ENCODE measurements at regions not wholly inside any gene's neighbourhood (a gene's known extent, or its start where the extent isn't known, plus 50 kb on each side); places are given as distances from the start of the nearest gene placed in this dataset.
"Not testable (repeated sequence)": the region's sequence is repeated elsewhere in the genome, so short reads cannot be mapped to it uniquely, and the experiment has no call there.

DNA sequence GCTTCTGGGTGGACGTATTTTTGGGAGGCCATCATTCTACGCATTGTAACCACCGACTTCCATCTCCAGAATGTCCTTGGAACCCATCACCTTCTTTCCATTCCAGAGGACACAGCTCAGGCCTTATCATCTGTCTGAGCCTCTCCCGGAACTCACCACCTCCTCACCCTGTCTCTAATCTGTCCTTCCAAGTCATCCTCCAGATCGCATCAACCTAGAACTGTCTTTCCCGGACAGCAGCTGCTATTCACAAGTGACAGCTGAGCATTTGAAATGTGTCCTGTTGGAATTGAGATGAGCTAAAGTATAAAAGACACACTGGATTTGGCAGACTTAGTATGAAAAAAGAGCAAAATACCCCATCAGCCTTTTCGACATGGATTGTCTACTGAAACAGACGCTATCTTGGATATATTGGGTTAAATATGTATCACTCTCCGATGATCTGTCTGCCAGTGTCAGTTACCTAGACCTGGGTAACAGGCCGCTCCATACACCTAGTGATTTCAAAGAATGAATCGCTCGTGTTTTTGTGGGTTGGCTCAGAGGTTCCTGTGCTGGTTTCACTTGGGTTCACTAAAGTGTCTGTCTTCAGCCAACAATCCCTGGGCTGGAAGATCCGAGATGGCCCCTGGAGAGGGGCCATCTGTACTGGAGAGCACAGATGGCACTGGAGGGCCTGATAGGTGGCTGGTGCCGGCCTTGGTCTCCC, 104.4 kb upstream of the RFLNA start:
- DNase-seq: no peak

DNA sequence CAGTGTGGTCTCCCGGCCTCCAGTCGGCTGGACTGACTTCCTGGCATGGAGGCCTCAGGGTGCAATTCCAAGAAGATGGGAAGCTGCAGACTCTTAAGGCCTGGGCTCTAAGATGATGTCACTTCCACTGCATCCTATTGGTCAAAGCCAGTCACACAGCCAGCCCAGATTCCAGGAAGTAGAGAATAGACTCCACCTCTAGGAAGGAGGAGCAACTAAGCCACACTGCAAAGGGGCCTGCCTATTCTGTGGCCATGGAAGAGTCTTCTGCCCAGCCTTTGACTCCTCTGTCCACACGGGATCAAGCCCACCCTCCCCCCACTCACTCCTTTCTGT, 103.9 kb upstream of the RFLNA start:
- DNase-seq: no peak

DNA sequence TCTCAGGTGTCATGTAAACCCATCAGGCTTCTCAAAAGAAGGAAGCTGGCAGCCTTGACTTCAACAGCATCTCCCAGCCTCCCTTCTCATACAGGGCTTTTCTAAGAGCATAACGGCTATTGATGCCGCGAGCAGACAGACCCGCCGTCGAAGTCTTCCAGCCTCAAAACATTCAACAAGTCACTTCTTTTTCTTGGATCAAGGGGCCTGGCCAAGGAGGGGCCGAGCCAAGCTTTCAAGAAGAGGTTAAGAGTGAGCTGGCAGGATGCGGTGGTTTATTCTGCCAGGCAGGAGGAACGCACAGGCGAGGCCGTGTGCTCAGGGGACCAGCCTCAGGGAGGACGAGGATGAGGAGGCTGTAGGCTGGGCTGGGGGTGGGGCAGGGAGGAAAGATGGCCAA, 102.9 kb upstream of the RFLNA start:
- DNase-seq: no peak

DNA sequence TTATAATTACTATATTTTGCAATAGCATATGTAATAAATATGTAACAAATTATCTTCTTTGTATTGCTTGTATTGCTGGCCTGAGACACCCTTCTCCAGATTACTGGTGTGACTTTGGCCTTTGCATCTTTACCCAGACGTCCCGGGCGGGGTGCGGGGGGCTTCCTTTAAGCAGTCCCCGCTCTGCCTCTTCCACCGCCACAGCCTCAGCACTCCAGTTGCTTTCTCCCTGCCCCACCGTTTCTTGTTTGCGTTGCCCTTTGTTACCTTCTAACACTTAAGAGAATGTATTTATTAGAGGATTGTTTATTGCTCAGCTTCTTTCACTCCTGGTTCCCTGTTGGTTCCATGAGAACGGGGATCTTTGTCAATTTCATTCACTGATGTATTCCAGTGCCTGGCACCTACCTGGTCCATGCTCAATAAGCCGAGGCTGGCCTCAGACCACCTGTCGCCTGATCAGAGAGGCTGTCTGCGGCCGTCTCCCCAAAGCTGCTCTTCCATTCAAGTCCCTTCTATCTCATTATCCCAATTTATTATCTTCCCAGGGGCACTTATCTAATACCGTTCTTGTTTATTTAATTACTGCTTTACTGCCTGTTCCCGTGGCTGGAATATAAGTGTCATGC, 100.5 kb upstream of the RFLNA start:
- DNase-seq: no peak

DNA sequence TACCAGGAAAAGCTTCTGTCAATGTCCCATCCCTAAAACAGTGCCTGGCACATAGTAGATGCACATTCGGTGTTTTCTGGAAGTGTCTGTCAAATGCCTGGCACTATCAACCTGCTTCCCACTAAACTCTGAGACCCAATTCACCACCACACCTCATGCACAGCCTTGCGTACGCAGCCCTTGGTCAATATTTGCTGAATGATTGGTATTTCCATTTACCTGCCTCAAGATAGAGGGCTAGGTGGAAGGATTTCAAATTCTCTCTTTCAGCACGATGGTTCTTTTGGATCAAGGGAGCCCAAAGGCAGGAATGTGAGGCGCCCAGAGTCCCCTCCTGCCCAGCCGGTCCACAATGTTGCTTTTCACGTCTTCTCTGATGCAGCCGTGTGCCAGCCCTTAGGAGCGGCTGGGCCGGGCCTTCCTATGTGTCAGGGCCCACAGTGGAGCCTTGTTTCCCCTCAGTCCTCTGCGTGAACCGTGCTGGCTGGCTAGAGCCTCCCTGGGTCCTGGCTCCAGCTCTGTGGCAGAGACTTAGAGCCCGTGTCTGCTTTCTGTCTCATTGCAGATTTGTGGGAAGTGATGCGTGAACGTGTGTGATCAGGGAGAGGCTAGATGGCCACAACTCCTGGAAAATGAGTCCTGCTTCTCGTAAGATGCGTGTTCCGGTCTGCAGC, 99.9 kb upstream of the RFLNA start:
- DNase-seq: no peak

DNA sequence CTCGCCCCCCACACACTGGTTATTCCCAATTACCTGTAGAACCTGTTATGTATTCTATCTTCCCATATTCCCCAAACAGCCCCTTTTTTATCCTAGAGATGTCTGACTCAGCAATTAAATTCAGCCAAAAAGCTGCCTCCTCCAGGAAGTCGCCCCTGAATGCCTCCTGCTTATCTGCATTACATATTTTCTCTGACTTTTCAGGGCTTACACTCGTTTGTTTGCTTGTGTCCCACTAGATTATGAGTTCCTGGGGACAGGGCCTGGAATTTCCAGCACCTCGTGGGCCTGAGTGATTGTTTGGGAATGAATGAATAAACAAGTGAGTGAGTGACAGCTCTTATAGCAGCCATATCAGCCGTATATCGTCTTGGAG, 99.3 kb upstream of the RFLNA start:
- no peak for DNase-seq

DNA sequence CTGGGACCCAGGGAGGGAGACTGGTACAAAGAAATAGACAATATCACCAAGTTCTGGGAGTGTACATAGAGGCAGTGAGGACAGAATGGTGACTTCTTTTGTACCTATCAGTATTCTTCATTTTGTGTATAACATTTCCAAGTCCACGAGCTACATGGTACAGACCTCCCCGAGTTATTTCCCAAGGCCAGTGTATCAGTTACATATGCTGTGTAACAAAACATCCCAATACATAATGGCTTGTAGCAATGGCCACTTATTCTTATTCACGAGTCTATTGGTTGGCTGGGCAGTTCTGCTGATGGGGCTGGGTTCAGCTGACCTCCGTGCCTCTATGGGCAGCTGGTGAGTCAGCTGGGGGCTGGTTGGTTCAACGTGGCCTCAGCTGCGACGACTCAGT, 98.7 kb upstream of the RFLNA start:
- DNase-seq: no peak

DNA sequence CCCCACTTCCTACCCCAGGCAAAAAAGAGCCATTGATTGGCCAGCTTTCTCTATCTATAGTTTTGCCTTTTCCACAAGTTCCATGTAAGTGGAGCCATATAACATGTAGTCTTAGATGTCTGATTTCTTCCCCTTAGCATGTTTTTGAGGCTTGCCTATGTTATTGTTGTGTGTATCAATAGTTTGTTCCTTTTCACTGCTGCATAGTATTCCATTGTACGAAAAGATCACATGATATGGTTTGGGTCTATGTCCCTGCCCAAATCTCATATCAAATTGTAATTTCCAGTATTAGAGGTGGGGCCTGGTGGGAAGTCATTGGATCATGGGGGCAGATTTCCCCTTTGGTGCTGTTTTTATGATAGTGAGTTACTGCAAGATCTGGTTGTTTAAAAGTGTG, 93.6 kb upstream of the RFLNA start:
- DNase-seq: no peak

DNA sequence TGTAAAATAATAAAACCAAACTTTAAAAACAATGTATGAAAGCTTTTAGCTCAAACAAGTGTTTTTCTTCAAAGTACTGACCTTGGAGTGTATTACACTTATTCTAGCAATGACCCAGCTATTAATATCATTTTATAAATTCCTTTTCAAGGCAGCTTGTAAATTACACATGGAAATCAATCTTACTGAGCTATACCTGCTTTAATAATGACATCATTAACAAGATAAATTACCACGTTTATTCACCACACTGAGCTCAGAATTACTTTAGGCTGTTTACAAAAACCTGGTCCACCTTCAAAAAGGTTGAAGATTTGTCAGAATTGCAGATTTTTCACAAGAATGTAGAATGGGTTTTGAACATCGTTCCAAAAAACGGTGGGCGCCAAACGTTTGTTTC, 91.7 kb upstream of the RFLNA start:
- DNase-seq: no peak

DNA sequence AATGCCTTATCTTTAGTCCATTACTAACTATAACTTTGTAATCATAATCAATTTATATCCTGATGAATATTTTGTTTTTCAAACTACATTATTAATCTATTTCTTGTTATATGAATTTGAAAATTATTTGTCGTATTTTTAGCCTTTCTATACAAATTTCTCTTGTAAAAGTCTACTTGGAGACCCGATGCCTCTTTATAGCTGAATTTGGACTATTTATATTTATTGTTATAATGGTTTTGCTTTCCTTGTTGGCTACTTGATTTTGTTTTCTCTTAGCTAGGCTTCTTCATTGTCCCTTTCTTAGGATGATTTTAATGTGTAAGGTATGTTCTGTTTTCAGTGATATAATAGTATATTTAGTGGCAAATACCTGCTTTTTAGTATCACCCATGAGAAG, 89.5 kb upstream of the RFLNA start:
- no peak for DNase-seq

DNA sequence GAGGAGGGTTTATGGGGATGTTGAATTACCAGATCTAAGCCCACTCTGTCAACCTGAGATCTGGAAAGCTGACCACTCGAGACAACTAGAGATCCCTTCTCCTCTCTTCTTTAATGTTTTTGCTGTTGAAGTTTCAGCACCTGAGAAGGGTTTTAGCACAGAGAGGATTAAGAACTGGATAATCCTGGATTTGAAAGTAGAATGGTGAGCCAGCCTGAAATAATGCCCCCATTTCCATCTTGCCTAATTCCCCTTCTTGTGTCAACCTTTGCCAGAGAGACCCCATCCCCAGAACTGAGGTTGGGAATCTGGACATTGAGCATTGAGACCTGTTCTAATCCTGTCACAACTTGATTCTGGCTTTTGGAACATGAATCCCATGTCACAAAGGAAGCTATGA, 87.8 kb upstream of the RFLNA start:
- no peak for DNase-seq

DNA sequence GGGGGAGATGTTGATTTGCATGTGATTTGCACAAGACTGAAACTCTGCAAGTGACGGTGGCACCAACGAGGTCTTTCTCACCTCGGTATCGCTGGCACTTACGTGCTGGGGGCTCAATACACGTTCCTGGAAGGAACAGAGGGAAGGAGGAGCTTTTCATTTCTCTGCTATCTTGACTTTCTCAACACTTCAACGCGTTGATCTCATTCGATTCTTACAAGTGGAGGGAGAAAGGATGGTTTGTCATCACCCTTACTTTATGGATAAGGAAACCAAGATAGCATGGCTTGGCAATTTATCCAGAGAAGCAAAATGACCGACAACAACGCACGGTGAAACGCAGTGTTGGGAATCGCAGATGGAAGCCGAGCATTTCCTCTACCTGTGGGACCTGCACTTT, 87.3 kb upstream of the RFLNA start:
- DNase-seq: no peak

DNA sequence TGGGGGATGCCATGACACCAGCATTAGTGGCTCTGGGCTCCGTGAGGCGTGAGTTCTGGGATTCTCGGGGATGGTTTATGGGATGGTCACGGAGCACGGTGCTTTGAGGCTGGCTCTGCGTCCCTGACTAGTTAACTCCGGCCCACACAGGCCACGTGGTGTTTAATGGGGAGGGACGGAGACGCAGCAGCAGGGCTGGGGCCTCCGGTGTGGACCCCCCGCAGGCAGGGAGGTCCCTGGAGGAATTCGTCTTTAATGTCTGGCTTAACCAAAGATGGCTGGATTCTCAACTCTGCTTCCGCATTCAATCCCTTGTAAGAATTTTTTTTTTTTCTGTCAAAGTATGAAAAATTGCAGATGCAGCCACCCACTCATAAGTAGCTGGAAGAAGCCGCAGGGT, 86.4 kb upstream of the RFLNA start:
- no peak for DNase-seq

DNA sequence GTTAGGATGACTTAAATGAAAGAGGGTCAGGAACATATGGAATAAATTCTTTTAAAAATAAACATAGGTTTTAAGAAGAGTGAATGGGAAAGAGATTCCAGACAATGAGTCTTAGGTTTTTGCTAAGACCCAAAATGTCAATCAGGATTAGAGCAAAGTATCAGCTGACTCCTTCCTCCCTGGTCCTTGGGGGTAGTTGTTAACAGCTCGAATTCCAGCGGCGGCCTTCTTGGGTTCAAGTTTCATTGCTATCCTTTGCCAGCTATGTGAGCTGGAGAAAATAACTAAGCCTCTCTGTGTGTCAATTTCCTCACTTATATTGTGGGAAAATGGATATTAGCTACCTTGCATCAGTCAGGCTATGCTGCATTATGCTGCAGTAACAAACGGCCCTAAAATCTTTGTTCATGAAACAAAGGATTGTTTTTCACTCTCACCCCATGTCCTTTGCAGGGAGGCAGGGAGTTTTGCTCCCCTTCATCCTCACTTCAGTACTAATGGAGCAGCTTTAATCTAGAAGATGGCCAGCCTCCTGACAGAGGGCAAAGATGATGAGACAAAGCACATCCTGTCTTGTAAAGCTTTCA, 83.8 kb upstream of the RFLNA start:
- no peak for DNase-seq

DNA sequence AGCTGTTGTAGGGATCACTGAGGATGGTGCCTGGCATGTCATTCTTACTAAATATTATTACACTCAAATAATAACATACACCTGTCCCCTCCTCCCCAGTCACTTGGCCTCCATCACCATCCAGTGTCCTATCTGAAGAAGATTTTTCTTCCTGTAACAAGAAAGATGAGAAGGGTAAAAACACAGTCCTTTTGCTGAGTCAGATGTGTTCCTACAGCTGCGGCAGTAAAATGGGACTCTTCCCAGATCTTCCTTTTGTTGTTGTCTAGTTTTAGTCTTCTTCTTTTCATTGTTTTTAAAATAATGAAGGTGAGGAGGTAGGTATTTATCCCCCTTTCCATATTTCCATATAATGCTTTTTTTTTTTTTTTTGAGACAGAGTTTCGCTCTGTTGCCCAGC, 83.1 kb upstream of the RFLNA start:
- DNase-seq: no peak

DNA sequence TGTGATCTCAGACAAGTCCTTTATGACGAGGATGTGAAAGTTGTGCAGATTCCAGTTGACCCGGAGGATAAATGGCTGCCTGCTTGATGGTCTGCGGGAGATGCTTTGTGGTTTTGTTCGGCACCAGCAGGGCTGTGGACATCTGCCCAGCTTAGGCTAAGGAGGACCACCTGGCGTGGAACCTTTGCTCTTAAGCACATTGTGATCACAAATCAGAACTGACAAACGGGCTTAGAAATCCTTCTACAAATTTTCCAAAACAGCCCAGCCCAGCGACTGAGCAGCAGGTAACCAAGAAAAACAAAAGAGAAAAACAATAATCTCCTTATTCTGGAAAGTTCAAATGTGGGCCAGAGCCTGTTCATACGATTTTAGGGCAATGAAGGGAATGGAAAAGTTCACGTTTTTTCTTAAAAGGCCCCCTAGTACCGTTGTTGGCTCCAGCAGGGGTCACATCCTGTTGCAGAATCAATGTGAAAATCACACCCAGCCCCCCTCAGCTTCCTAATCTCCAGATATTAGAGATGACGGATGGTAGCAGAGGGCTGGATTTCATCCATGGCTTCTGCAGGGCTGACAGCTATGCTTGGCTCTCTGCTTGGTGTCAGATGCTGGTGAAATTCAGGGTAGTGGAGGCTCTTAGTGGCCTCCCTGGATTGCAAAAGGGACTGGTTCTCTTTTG, 81.1 kb upstream of the RFLNA start:
- no peak for DNase-seq

DNA sequence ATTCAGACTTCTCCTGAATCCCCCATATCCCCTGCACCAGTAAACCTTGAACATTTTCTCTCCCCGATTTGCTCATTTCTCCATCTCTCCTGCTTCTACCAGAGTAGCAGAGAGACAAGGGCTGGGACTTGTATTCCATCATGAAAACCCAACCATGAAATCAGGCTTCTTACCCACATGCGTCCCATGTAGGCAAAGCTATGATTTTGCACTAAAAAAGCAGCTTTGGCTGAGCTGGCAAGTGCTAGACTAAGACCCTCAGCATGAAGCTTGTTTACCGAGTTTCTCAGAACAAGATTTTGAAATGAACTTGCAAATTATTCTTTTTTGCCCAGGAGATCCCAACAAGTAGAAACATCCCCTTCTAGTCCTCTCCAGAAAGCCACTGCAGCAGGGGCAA, 80.3 kb upstream of the RFLNA start:
- DNase-seq: no peak

DNA sequence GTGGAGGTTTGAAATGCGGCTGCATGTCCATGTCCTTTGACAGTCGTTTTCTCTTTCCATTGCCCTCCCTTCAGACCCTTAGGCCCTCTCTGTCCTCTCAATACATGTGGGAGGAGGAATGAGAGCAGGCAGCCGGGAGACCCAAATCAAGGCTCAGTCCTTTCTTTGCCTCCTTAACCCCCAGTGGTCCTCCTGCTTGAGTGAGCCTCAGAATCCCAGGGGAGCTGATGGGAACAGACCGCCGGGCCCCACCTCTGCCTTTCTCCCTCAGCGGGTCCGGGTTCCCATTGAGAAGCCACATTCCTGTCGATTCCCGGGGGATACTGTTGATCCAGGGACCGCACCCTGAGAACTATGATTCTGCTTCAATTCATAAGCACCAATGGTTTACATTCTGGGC, 77.9 kb upstream of the RFLNA start:
- DNase-seq: no peak

DNA sequence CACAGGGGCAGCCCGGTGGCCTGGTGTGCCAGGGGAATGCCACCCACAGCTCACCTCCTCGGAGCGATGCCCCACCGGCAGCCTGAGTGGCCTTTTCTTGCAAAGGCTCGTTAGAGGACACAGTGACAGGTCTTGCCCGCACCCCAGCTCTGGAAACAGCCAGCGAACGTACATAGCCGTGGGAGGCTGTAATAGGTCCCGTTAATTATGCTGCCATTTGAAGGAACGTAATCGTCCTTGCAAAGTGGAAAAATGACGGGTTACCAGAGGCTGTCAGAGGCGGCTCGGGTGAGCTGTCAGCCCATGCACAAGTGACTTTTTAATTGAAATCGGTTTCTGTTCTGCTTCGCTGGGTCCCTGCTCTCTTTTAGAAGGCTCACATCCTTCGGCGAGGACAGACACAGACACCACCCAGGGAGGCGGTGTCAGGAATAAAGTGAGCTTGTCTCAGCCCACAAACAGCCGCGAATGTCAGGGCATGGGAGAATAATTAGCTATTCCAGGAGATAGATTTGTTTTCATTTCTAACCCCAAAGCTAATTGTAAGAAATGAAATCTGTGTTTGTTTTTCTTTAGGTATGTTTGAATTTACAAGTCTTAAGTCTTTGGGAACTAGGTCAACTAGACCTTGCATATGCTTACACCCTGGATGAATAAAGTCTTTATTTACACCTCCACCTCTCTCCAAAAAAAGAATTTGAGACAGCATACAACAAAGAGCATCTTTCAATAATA, 77.2 kb upstream of the RFLNA start:
- peak; percentile 8 for DNase-seq

DNA sequence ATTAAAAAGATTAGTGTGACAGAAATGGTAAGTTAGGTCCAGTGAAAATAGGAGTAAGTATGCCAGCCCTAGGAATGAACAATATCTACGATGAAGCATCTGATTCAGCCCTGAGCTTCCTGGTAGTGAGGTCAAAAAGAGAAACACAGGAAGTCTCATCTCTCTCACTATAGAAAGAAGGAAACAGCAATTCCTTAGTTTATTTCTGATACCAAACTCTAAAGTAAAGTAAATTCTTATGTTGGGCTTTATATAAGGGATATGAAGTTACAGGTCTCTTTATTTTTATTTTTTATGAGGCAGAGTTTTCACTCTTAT, 76.7 kb upstream of the RFLNA start:
- no peak for DNase-seq

DNA sequence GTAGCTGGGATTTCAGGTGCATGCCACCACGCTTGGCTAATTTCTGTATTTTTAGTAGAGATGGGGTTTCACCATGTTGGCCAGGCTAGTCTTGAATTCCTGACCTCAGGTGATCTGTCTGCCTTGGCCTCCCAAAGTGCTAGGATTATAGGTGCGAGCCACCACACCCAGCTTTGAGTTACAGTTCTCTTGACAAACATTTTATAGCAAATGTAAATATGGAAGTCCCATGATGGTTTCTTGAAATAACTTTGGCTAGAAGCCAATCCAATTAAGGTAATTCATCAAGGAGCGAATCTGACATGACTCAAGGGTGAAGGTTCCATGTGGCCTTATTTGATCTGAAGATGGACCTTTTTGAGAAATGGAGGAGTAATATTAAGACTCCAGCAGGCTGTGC, 76.2 kb upstream of the RFLNA start:
- DNase-seq: not testable (repeated sequence)

DNA sequence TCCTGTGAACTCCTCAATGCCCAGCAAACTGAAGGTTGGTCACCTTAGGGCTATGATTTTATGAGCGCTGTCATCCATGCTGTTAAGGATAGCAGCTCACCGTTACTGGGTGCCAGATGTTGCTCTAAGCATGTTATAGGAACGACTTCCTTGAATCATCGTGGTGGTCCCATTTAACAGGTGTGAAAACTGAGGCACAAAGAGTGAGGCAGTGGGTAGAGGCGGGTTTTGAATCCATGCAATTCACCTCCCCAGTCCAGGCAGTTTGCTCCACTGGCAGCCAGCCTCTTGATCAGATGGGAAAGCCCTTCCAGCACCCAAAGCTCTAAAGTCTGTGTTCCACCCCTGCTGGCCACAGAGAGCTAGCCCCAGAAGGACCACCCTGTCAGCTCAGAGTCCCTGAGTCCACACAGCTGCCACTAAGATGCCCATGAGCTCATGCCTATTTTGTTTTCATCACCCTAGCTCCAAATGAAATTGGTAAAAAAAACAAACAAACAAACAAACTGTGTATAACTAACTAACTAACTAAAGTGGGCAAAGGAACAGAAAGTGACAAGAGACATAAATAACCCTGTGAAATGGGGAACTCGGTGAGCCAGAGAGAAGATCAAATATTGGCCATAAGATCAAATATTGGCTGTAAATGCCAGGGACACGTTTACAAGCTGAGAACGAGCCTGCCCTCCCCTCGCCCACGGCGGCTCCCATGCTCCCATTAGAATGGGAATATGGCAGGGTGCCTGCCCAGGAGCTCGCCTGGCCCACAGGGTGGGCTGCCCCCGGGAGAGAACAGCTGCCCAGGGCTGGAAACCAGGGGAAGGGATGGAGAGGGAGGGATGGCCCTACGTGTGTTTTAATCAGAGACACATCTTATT, 72.3 kb upstream of the RFLNA start:
- no peak for DNase-seq
